ENCODE measurements at regions not wholly inside any gene's neighbourhood (a gene's known extent, or its start where the extent isn't known, plus 50 kb on each side); places are given as distances from the start of the nearest gene placed in this dataset.
"Not testable (repeated sequence)": the region's sequence is repeated elsewhere in the genome, so short reads cannot be mapped to it uniquely, and the experiment has no call there.

DNA sequence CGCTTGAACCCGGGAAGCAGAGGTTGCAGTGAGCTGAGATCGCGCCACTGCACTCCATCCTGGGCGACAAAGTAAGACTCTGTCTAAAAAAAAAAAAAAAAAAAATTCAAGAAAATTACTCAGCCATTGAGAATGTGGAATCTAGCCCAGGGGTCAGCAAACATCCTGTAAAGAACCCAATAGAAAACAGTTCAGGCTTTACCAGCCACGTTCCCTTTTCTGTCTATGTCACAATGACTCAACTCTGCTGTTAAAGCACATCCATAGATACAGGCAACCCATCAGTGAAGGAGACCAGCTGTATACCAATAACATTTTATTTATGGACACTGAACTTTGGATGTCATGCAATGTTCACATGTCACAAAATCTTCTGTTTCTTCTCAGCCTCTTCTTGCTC is 435.6 kb upstream of the GYPC start:
- DNase-seq (ENCODE audit: low read depth, low spot score): no peak

- no peak for DNase-seq (ENCODE audit: low read depth, low spot score)
These were observed 434.5 kb upstream of the GYPC start for GRCh38 chr2:126221506-126221905.

DNA sequence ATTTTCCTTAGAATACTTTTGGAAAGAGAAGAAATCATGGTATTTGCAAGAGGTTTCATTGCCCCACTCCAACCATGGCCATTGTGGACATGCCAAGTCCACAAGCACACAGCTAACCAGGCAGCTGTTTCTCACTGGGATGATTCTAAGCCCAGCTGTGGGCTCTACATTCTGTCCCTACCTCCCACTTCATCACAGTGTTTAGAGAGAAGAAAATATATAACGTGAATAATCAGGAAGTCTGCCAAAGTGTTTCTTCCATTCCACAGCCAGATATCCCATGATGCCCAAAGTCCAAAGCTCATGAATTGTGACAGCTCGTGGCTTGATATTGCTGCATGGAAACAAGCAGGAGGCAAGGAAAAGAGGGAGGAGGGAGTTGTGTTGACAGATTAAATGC is 433.7 kb upstream of the GYPC start:
- no peak for DNase-seq (ENCODE audit: low read depth, low spot score)

DNA sequence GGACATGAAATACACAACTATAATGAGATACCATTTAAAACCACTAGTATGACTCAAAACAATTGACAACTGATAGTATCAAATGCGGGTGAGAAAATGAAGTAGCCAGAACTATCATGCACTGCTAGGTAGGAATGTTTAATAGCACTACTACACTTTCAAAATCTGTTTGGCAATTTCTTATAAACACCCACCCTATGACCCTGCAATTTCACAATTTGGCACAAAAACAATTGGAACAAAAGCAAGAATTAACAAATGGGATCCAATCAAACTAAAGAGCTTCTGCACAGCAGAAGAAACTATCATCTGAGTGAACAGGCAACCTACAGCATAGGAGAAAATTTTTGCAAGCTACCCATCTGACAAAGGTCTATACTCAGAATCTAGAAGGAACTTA is 431.2 kb upstream of the GYPC start:
- DNase-seq (ENCODE audit: low read depth, low spot score): no peak

DNA sequence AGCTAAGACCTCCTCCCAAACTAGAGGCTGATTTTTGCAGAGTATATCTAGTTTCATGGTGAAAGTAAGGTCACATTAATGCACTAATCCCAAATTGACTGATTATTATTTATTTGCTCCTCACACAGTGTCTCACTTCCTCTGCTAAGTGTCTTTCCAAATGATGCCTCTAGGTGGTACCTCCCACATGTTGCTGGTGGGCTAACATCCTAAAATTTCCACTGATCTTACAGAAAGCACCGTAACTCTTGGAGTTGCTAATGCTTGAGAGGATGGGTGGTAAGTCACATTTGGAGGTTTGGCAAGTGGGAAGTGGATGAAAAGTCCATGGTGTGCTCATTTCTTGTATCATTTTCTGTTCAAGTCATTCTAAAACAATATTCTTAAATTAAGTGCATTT is 428.7 kb upstream of the GYPC start:
- no peak for DNase-seq (ENCODE audit: low read depth, low spot score)

GRCh38 chr2:126228531-126228930 is 427.4 kb upstream of the GYPC start:
- no peak for DNase-seq (ENCODE audit: low read depth, low spot score)

GRCh38 chr2:126238251-126238650 is 417.7 kb upstream of the GYPC start:
- no peak for DNase-seq (ENCODE audit: low read depth, low spot score)

- no peak for DNase-seq (ENCODE audit: low read depth, low spot score)
These were observed 416.5 kb upstream of the GYPC start for GRCh38 chr2:126239320-126239955.

DNA sequence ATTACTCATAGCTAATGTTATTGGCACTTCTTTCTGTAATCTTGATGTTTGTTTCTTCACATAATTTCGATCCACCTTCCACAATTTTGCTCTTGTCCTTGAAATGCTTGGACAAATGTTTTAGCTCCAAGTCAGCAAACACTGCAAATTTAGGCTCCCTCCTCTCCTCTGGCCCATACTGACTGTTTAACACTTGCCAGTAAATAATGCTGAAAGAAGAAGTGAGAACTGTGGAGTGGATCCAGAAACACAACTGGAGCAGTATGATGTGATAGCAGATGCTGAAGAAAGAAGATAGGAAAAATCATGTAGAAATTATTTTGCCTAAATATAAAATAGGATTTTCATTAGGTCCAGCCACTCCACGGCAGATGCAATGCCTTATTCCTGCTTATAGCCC is 415.0 kb upstream of the GYPC start:
- DNase-seq (ENCODE audit: low read depth, low spot score): no peak

- DNase-seq (ENCODE audit: low read depth, low spot score): no peak
These were observed 414.5 kb upstream of the GYPC start for GRCh38 chr2:126241411-126241810.

DNA sequence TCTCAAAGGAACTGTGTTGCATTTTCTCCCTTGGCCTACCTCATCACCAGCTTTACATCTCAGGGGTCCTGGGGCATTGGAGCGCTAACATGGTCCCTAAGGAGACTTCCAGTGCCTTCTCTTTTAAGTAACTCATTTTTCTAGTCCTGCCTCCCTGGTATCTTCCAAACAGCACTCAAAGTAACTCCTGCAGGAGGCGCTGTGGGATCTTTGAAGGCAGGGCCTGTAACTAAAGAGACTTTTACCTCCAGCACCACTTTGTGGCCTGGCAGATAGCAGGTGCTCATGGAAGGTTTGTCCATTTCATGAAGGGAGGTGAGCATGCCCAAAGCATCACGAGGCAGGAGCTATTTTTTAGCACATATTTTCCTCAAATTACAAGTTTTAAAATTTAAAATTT is 411.0 kb upstream of the GYPC start:
- no peak for DNase-seq (ENCODE audit: low read depth, low spot score)

GRCh38 chr2:126253669-126254068 is 402.3 kb upstream of the GYPC start:
- no peak for DNase-seq (ENCODE audit: low read depth, low spot score)

GRCh38 chr2:126264625-126265024 is 391.3 kb upstream of the GYPC start:
- DNase-seq (ENCODE audit: low read depth, low spot score): no peak

GRCh38 chr2:126269911-126270310 is 386.0 kb upstream of the GYPC start:
- DNase-seq (ENCODE audit: low read depth, low spot score): no peak

- no peak for DNase-seq (ENCODE audit: low read depth, low spot score)
These were observed 385.4 kb upstream of the GYPC start for GRCh38 chr2:126270587-126270986.

GRCh38 chr2:126272401-126272800 is 383.6 kb upstream of the GYPC start:
- no peak for DNase-seq (ENCODE audit: low read depth, low spot score)

- DNase-seq (ENCODE audit: low read depth, low spot score): no peak
These were observed 380.9 kb upstream of the GYPC start for GRCh38 chr2:126275098-126275497.

DNA sequence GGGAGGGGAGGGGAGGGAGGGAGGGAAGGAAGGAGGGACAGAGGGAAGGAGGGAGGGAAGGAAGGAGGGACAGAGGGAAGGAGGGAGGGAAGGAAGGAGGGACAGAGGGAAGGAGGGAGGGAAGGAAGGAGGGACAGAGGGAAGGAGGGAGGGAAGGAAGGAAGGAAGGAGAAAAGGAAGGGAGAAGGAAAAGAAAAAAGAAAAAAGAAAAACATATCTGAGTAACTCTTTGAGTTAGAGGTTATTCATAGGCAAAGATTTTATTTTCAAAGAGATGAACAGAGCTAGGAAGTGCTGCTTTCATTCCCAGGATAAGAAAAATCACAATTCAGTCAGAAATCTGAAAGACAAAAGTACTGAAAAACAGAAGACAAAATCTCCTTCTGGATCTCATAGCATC is 379.7 kb upstream of the GYPC start:
- not testable (repeated sequence) for DNase-seq (ENCODE audit: low read depth, low spot score)

DNA sequence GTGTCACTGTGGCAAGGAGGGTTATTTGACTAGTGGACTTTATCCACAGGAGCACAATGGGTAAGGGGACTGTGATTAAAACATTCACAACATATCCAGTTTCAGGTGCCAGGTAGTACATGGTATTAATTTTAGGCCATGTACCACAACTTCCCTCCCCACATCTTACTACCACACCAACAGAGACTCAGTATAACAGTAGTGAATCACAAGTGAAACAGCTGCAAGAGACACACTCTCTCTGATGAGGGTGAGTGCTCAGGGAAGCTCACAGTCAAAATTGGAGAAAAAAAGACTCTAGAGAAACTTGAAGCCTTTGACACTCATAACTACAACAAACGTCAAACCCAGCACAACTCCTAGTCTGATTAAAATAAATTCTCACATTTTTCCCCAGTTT is 367.6 kb upstream of the GYPC start:
- DNase-seq (ENCODE audit: low read depth, low spot score): no peak

- DNase-seq (ENCODE audit: low read depth, low spot score): not testable (repeated sequence)
These were observed 362.0 kb upstream of the GYPC start for GRCh38 chr2:126293962-126294361.

- DNase-seq (ENCODE audit: low read depth, low spot score): no peak
These were observed 356.4 kb upstream of the GYPC start for GRCh38 chr2:126299469-126299976.

DNA sequence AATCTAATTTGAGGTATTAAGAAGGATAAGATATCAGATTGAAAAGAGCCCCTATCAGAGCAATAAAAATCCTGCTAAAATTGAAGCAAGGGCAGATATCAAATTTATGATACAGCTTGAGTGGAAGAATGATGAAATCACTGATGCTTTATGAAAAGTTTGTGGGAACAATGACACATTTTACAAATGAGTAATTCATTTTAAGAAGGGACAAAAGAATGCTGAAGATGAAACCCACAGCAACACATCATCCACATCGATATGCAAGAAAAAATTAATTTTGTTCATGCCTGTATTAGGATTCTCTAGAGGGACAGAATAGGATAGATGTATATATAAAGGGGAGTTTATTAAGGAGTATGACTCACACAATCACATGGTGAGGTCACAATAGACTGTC is 355.6 kb upstream of the GYPC start:
- DNase-seq (ENCODE audit: low read depth, low spot score): no peak

DNA sequence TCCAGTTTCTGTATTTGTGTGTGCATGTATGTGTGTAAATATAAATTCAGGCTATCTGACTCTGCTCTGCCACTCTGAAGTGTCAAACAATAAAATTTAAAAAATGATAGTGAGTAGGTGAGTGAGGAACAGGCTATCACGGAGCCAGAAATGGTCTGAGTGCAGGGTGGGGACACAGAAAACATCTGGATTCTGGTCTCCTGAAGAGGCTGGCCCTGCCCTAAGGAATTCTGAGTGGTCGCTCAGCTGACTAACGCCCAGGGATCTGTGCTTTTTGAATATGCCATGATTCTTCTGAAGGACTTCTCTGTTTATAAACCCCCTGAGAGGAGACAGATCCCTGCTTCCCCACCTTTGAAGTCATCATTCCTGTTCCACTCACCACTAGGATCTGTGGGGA is 353.9 kb upstream of the GYPC start:
- DNase-seq (ENCODE audit: low read depth, low spot score): no peak

DNA sequence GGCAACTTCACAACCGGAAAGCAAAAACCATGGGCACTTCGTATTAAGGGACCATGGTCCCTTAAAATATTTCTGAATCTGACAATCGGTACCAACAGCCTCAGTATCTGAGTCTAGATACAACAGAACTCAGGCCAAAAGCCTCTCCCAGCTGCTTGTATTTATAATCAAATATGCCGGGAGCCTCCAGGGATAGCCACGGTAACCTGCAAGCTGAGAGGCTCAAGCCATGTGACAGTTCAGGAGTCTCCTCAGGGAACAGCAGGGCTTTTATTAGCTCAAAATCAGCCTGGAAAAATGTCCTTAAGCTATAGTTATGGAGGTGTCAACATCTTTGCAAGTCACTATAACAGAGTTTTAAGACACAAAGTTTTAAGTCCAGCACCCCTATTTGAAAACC is 352.8 kb upstream of the GYPC start:
- DNase-seq (ENCODE audit: low read depth, low spot score): no peak
